ENCODE measurements at regions not wholly inside any gene's neighbourhood (a gene's known extent, or its start where the extent isn't known, plus 50 kb on each side); places are given as distances from the start of the nearest gene placed in this dataset.
"Not testable (repeated sequence)": the region's sequence is repeated elsewhere in the genome, so short reads cannot be mapped to it uniquely, and the experiment has no call there.

DNA sequence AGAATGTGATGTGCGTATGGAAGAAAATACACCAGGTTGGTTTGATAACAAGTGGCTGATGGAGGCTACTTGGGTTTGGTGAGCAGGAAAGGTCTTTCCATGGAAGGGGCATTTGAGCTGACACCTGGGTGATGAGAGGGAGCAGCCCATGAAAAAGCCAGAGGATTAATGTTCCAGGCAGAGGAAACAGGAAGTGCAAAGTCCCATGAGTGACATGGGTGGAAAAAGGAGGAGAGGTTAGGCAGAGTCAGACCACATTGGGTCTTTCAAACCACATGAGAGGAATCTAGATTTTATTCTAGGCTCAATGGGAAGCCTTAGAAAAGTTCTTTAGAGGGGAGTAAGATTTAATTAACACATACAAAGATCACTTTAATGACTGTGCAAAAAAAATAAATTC, 195.7 kb downstream of the LRATD1 start:
- no peak for DNase-seq (ENCODE audit: low read depth)

GRCh38 chr2:14828968-14829367, 196.5 kb downstream of the LRATD1 start:
- DNase-seq (ENCODE audit: low read depth) = no peak

DNA sequence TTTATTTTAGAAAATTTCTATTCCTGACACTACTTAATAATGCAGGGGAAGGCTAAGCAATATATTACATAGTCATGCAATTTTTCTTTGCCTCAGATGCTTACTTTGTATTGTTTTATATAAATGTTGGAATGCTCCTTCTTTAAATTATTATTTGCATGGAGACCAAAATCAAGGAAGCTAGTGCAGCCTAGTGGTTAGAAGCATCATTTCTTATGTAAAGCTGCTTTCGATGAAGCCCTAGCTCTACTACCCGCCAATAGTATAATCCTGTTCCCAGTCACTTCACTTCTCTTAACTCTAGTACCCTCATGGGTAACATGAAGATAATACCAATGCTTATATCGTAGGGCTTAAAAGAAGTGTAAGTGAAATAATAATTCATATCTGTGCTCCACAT, 198.9 kb downstream of the LRATD1 start:
- peak; percentile 6 for DNase-seq (ENCODE audit: low read depth)

DNA sequence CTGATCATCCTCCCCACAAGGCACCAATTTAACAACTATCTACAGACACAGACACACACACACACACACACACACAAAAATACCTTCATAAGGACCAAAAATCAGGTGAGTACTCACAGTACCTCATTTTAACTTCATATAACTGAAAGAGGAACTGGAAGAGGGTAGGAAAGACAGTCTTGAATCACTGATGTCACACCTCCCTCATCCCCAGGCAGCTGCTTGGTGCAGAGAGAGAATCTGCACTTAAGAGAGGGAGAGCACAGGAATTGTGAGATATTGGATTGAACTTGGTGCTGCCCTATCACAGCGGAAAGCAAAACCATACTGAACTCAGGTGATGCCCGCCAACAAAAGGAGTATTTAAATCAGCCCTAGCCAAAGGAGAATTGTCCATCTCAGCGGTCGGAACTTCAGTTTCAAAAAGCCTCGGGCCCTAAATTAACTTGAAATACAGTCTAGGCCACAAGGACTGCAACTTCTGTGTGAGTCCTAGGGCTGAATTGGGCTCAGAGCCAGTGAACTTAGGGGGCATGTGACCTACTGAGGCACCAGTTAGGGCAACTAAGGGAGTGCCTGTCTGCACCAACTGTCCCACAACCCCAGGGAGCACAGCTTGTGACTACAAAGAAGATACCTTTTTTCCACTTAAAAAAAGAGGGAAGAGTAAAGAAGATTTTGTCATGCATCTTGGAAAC, 211.1 kb downstream of the LRATD1 start:
- DNase-seq (ENCODE audit: low read depth) = no peak

DNA sequence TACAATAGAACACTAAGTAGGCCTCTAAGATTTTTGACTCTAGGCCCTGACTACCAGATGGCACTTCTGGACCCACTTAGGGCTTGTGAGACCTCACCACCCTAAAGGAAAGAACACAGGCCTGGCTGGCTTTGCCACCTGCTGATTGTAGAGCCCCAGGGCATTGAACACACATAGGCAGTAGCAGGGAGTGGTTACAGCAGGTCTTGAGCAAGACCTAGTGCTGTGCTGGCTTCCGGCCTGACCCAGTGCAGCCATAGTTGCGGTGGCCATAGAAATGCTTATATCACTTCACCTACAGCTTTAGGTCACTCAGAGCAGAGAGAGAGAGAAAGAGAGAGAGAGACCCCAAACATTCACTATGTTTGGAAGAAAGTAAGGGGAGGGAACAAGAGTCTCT, 223.2 kb downstream of the LRATD1 start:
- DNase-seq (ENCODE audit: low read depth) = no peak

DNA sequence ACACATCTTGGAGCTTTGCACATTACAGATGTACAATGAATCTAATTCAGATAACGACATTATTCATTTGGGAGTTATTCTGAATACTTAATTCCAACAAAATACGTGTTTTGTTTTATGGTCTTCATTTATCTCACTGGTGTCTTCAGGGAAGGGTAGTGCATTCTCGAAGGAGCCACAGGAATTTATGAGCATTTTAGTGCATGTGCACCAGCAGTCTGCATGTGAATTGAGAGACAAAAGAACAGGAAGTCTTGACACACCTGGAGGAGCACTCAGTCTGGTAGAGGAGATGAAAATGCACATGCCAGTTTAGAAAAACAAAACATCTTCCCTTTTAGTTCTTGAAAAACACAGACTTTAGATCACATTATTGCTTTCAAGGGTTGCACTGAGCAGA, 228.7 kb downstream of the LRATD1 start:
- DNase-seq (ENCODE audit: low read depth) = no peak

- no peak for DNase-seq (ENCODE audit: low read depth)
These were observed 234.3 kb downstream of the LRATD1 start for GRCh38 chr2:14866736-14867352.

- no peak for DNase-seq (ENCODE audit: low read depth)
These were observed 235.3 kb downstream of the LRATD1 start for GRCh38 chr2:14867853-14868252.

DNA sequence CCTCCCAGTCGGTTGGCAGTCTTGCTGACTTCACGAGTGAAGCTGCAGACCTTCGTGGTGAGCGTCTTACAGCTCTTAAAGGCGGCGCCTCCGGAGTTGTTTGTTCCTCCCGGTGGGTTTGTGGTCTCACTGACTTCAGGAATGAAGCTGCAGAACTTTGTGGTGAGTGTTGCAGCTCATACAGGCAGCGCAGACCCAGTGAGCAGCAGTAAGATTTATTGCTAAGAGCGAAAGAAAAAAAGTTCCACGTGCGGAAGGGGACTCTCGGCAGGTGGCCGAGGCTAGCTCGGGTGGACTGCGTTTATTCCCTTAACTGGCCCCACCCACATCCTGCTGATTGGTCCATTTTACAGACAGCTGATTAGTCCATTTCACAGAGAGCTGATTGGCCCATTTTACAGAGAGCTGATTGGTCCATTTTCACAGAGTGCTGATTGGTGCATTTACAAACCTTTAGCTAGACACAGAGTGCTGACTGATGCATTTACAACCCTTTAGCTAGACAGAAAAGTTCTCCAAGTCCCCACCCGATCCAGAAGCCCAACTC, 240.3 kb downstream of the LRATD1 start:
- no peak for DNase-seq (ENCODE audit: low read depth)

DNA sequence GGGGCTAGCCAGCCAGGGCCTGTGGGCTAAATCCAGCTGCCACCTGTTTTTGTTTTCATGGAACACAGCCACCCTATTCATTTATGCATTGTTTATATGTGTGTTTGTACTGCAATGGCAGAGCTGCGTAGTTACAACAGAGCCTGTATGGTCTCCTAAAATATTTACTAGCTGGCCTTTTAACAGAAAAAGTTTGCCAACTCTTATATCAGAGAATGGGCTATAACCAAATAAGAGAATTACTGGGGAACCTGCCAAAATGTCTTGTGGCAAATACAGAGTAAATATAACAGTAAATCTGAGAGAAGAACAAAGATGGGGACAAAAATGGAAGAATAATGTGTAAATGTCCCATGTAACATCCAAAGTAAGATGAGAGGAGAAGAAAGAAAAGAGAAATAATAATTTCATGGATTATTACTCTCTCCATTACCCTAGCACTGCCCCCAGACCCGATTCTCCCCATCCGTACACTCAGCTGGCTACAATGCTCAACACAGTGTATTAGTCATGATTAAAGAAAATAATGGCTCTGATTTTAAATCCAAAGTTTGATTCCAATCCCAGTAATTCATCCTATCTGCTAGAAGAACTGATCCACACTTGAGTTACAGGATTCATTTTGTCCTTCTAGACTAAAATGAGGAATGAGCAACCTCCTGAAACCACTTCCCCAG, 249.3 kb downstream of the LRATD1 start:
- DNase-seq (ENCODE audit: low read depth) = no peak

GRCh38 chr2:14884651-14885050, 252.1 kb downstream of the LRATD1 start:
- DNase-seq (ENCODE audit: low read depth) = no peak

GRCh38 chr2:14891546-14891945, 259.0 kb downstream of the LRATD1 start:
- no peak for DNase-seq (ENCODE audit: low read depth)

GRCh38 chr2:14896330-14897030, 264.0 kb downstream of the LRATD1 start:
- DNase-seq (ENCODE audit: low read depth) = no peak

- no peak for DNase-seq (ENCODE audit: low read depth)
These were observed 267.3 kb downstream of the LRATD1 start for GRCh38 chr2:14899621-14900414.

- no peak for DNase-seq (ENCODE audit: low read depth)
These were observed 269.2 kb downstream of the LRATD1 start for GRCh38 chr2:14901737-14902136.

DNA sequence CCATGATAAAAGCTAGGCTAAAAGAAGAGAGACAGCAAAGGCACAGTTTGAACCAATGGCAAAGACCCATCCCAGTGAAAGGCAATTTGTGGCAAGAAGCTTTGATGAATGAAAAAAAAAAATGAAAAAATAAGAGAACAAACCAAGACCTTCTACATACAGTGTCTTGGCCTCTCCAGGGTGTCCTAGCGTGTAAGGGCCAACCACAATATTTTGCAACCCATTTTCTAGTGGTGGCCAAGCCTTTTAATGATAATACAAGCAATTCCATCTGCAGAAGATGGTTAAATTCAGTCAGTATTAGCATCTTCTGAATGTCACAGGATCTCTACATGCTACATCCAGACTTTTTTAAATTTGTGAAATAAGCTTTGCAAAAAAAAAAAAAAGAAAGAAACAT, 270.4 kb downstream of the LRATD1 start:
- no peak for DNase-seq (ENCODE audit: low read depth)

DNA sequence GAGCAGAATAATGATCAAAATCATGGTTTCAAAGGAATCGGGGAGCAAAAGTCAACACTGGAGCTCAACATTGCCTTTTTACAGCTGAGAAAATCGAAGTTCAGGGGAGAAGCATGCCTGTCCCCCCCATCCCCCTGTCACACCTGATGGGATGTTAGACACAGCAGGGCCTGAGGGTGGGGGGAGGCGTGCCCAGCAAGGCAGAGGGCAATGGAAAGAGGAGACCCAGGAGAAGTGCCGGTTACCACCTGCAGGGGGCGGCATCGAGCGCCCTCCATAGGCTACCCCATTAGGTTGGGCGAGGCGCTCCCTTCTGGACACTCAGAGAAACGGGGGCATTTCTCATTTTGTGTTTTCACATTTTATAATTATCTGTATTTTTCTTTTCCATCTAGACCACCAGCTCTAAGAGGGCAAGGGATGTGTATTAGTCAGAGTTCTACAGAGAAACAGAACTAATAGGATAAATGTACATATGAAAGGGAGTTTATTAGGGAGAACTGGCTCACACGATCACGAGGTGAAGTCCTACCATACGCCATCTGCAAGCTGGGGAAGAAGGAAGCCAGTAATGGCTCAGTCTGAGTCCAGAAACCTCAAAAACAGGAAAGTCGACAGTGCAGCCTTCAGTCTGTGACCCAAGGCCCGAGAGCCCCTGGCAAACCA, 271.3 kb downstream of the LRATD1 start:
- DNase-seq (ENCODE audit: low read depth) = no peak

DNA sequence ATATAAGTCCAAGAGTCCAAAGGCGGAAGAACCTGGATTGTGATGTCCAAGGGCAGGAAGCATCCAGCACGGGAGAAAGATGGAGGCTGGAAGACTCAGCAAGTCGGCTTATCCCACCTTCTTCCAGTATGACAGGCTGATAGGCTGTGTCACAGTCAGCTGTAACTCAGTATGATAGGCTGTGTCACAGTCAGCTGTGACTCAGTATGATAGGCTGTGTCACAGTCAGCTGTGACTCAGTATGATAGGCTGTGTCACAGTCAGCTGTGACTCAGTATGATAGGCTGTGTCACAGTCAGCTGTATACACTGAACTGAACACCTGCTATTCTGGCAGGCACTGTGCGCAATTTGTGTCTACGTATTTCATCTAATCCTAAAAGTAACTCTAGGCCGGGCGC, 271.9 kb downstream of the LRATD1 start:
- DNase-seq (ENCODE audit: low read depth) = not testable (repeated sequence)

DNA sequence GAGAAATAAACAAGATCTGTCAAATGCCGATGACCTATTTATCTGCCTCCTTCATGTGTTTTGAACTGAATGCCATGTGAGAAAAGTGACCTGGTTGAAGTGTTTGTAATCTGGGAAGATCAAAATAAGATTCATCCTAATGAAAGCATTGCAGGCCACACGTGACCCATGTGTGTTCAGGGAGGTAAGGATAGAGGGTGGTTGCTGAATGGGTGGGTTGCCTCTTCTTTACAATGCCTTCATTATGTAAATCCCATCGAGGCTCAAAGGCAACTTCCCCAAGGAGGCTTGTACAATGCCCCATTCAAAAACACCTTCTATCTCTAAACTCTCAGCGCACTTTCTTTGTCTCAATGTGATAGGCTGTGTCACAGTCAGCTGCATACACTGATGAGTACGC, 273.1 kb downstream of the LRATD1 start:
- DNase-seq (ENCODE audit: low read depth) = no peak

DNA sequence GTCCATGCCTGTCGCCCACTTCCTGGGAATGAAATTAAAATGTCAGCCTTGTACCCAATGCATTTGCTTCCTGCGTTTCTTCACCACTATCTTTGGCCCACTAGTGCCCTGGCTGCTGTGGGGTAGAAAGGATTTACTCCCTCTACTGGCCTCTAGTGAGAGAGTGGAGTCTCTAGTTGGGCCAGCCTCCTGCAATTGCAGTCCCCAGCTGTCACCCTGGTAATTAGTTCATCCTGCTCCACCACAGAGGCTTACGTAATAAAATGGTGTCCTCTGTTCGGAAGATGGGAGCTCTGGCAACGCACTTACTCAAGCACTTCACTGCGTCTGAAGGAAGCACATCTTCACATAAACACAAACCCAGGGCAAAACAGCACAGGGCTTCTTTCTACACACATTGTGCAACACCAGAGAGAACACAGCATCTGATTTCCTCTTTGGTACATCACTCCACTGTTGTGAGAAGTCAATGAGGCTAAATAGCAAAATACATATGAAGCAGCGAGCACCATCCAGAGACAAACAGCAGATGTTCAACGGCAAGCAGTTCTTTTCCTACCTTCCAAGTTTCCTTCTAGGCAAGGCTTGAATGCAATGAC, 274.6 kb downstream of the LRATD1 start:
- no peak for DNase-seq (ENCODE audit: low read depth)

DNA sequence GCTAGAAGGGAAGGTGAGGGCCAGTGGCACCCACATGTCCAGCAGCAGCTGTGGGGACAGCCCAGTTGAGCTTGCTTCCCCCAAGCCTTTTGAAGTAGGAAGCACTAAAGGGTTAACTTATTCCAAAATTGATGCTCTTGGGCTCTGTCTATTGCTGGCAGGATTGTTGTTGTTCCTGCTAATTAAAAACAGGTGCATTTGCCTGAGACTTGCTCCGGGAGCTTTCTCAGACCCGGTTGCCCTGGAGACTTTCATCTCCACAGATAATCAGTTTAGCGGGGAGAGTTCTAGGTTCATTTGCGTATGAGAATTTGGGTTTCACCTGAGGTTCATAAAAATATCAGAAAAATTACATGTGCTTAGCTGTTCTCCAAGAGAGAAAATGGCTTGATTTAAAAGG, 277.3 kb downstream of the LRATD1 start:
- DNase-seq (ENCODE audit: low read depth) = no peak

All from iris pigment epithelial cell (primary cell).